Coronary artery (tissue), 2 donors: ENCODE measurements at regions not wholly inside any gene's neighbourhood (a gene's known extent, or its start where the extent isn't known, plus 50 kb on each side); places are given as distances from the start of the nearest gene placed in this dataset.

Experiments
- DNase-seq: peaks from one replicate; pipeline ENCODE4 v3.0.0-alpha.2; 2017; ENCODE audit warnings: low spot score
- H3K27ac ChIP-seq, 2 donors: fragments of 200-600 bp; sonication (generic); one replicate each; pipeline ENCODE4 v1.5.1; 2016 to 2019
- H3K4me3 ChIP-seq: fragments of 200-600 bp; sonication (generic); 2 replicates; pipeline ENCODE4 v1.5.1; 2016; ENCODE audit warnings: mild to moderate bottlenecking, moderate library complexity
- TF ChIP-seq, protein P1 (sequence below): fragments of 200-600 bp; sonication (generic); IDR thresholded peaks from one replicate; pipeline ENCODE4 v1.5.1; 2019; ENCODE audit warnings: antibody characterized with exemption

DNA sequence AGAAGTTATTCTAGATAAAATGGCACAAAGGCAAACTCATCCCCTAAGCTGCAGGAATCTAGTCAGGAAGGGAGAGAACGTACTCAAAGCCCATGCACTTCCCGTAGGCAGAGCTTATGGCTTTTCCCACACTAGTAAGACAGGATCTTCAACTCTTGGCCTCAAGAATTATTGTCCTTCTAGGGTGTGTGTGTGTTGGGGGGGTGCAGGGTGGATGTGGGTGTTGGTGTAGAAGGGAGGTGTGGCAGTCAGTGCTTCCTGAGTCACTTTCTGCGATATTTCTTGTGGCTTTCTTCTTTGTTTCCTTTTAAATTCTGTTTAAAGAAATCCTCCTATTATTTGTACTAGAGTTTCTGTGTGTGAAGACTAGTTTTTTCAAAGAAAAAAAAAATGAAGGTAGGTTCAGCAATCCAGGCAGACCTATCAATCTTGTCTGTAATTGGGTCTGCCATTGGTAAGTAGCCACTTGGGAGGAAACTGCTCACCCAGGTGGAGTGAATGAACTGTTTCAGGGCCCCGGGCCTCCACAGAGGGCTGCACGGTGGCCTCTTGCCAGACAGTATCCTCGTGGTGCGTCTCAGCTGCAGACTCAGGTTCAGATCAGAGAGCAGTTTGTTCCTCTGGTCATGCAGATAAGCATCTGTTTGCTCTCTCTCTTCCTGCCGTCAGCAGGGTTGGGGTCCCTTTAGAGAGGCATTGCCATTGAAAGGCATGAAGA is 131.9 kb downstream of the NPR3 start:
- no peak overlapping the region for H3K4me3 ChIP-seq
- no peak for DNase-seq
- TF ChIP-seq, protein P1, sequence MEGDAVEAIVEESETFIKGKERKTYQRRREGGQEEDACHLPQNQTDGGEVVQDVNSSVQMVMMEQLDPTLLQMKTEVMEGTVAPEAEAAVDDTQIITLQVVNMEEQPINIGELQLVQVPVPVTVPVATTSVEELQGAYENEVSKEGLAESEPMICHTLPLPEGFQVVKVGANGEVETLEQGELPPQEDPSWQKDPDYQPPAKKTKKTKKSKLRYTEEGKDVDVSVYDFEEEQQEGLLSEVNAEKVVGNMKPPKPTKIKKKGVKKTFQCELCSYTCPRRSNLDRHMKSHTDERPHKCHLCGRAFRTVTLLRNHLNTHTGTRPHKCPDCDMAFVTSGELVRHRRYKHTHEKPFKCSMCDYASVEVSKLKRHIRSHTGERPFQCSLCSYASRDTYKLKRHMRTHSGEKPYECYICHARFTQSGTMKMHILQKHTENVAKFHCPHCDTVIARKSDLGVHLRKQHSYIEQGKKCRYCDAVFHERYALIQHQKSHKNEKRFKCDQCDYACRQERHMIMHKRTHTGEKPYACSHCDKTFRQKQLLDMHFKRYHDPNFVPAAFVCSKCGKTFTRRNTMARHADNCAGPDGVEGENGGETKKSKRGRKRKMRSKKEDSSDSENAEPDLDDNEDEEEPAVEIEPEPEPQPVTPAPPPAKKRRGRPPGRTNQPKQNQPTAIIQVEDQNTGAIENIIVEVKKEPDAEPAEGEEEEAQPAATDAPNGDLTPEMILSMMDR, result no peak
- no peak overlapping the region for H3K27ac ChIP-seq

DNA sequence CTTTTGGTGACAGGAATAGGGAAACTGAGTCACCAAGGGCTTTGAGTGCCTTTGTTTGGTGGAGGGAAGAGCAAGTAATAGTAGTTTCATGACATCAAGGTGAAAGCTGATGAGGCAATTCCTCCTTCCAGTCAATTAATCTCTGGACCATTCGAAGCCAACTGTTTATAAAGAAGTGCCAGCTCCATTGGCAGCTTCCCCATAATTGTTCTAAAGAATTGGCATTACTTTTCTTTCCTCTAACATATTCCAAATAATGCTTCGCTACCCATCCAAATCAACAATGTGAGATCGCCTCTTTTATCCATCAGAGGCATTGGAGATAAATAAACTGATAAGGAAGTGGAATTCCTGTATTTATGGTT is 132.4 kb downstream of the NPR3 start:
- TF ChIP-seq, protein P1, result no peak
- H3K4me3 ChIP-seq, result no peak overlapping the region
- H3K27ac ChIP-seq, result no peak overlapping the region
- no peak for DNase-seq

DNA sequence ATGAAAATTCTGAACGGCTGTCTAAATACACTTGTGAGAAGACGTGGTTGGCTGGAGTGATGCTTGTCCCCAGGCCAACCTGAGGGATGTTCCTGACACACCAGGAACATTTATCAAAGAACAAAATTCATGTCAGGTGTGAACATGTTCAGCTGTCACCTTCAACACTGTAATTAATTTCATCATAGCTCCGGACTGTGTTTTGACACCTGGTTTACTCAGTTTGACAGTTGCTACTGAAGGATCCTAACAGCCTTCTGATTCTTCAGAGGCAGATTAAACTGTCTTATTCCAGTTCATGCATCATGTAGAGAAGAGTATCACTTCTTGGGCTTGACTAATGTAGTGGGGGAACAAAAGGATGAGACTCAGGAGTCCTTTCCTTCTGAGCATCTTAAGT is 134.1 kb downstream of the NPR3 start:
- H3K4me3 ChIP-seq, result no peak overlapping the region
- DNase-seq, result no peak
- H3K27ac ChIP-seq, result no peak overlapping the region
- TF ChIP-seq, protein P1, result no peak

DNA sequence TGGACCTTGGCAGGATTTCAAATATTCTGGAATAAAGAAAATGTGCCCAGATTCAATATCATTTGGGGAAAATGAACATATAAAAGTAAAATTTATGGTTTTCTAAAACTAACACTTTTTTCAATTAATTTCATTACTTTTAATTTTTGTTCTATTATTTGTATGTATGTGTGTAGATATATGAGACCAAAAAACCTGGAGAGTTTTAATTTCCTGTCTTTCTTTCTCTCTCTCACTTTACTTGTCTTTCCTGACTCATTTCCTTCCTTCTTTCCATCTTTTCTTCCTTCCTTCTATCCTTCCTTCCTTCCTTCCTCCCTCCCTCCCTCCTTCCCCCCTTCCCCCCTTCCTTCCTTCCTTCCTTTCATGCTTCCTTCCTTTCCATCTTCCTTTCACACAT is 137.0 kb downstream of the NPR3 start:
- no peak overlapping the region for H3K27ac ChIP-seq
- no peak overlapping the region for H3K4me3 ChIP-seq
- DNase-seq, result no peak
- TF ChIP-seq, protein P1, result no peak

DNA sequence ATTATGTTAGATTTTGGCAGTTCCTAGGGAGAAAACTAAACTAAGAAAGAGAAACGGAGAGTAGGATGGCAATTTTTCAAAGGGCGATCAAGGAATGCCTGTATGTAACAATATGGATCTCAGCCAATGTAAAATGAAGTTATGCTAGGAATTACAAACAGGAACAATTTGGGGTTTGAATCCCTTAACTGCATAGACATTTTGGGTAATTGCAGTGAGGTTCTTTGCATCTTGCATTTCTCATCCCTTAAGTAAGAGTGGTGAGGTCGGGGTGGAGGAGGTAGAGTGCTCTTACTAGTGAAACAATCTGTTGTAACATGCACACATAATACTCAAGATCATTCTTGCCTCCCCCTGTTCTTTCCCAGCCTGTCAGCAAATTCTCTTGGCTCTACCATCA is 137.6 kb downstream of the NPR3 start:
- no peak overlapping the region for H3K27ac ChIP-seq
- no peak for DNase-seq
- TF ChIP-seq, protein P1, result no peak
- no peak overlapping the region for H3K4me3 ChIP-seq

DNA sequence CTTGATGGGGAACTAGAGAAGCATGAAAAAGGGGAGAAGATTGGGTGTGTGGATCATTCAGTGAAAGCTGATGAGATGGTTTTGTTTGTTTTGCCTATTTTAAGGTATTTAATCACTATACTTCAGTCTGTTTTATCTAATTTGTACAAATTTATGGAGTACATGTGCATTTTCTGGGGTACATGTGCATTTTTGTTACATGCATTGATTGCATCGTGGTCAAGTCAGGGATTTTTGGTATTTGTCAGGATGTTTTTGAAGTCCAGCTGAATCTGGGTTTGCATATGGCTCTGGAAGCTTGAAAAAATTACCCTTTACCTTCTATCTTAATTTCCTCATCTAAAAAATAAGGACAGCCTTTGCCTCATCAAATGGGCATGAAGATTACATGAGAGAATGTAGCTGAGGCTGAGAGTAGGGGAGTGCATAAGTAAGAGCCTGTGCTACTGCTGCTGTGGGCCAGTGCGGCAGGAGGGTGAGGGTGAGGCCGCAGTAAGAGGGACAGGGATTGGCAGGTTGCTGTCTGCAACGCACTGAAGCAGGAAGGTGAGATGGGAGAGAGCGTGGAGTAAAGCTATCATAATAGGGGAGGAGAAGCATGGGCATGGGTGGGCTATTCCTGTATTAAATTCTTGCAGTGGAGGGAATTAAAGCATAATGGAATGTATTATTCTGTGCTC is 139.8 kb downstream of the NPR3 start:
- H3K4me3 ChIP-seq, result no peak overlapping the region
- TF ChIP-seq, protein P1, result no peak
- no peak for DNase-seq
- H3K27ac ChIP-seq, result no peak overlapping the region
